ENCODE measurements at regions not wholly inside any gene's neighbourhood (a gene's known extent, or its start where the extent isn't known, plus 50 kb on each side); places are given as distances from the start of the nearest gene placed in this dataset.

- no peak overlapping the region for H3K4me3 ChIP-seq (ENCODE audit: low read depth, low read length)
- no peak for DNase-seq (ENCODE audit: low read depth, low spot score)
- TF ChIP-seq, protein P1, sequence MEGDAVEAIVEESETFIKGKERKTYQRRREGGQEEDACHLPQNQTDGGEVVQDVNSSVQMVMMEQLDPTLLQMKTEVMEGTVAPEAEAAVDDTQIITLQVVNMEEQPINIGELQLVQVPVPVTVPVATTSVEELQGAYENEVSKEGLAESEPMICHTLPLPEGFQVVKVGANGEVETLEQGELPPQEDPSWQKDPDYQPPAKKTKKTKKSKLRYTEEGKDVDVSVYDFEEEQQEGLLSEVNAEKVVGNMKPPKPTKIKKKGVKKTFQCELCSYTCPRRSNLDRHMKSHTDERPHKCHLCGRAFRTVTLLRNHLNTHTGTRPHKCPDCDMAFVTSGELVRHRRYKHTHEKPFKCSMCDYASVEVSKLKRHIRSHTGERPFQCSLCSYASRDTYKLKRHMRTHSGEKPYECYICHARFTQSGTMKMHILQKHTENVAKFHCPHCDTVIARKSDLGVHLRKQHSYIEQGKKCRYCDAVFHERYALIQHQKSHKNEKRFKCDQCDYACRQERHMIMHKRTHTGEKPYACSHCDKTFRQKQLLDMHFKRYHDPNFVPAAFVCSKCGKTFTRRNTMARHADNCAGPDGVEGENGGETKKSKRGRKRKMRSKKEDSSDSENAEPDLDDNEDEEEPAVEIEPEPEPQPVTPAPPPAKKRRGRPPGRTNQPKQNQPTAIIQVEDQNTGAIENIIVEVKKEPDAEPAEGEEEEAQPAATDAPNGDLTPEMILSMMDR (IDR thresholded peaks at IDR 0.05; ENCODE audit: low read depth, low read length) = no peak
- in situ Hi-C loops (cut with HindIII; ENCODE audit: low sequenced_read_pairs) = no loop called here
Observed at GRCh38 chr3:70409018-70409417, 96.6 kb upstream of the MDFIC2 start.

DNA sequence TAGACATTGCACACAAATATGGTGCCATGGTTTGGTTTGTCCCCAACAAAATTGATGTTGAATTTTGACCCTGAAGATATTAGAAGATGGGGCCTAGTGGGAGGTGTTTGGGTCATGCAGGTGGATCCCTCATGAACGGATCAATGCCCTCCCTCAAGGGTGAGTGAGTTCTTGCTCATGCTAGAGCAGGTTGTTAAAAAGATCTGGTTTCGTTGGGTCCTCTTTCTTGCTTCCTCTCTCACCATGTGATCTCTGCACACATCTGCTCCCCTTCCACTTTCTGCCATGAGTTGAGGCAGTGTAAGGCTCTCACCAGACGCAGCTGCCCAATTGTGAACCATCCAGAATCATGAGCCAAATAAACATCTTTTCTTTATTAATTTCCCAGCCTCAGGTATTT lies 87.8 kb upstream of the MDFIC2 start:
- TF ChIP-seq, protein P1 (IDR thresholded peaks at IDR 0.05; ENCODE audit: low read depth, low read length) = no peak
- no peak overlapping the region for H3K4me3 ChIP-seq (ENCODE audit: low read depth, low read length)
- DNase-seq (ENCODE audit: low read depth, low spot score) = no peak
- in situ Hi-C loops (cut with HindIII; ENCODE audit: low sequenced_read_pairs) = no loop called here

DNA sequence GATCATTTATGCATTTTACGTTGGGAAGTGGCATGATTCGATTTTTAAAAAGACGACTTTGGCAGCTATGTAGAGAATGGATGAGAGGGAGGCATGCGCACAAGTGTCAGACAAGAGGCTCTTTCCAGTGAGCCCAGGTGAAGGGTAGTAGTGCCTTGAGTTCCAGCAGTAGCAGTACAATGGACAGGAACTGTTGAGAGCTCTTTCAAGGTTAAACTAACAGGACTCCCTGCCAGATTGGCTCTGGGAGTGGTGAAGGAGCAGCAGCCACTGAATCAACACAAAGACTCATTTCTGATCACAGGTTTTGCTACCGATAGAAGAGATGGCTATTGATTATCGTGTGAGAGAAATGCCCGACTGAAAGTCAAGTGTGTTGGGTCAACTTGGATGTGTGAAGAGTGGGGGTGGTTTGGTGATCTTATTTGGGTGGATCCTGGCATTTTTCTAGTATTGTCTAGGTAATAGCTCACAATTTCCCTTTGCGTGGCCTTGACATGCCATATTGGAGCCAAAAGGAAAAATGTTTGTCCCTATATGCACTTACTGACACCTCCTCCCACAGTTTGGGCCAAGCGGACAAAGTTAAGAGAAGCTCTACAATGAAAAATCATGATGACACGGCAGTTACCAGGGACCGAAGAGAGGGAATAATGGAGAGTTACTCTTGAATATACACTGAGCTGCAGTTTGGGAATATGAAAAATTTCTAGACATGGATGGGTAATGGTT lies 81.6 kb upstream of the MDFIC2 start:
- TF ChIP-seq, protein P1 (IDR thresholded peaks at IDR 0.05; ENCODE audit: low read depth, low read length) = no peak

GRCh38 chr3:70392227-70392626 lies 79.8 kb upstream of the MDFIC2 start:
- DNase-seq (ENCODE audit: low read depth, low spot score) = no peak
- H3K4me3 ChIP-seq (ENCODE audit: low read depth, low read length) = no peak overlapping the region
- in situ Hi-C loops (cut with HindIII; ENCODE audit: low sequenced_read_pairs) = no loop called here
- TF ChIP-seq, protein P1 (IDR thresholded peaks at IDR 0.05; ENCODE audit: low read depth, low read length) = no peak

More for the DNA sequence above, 81.6 kb upstream of the MDFIC2 start:
- in situ Hi-C loops (cut with HindIII; ENCODE audit: low sequenced_read_pairs) = no loop called here
- DNase-seq (ENCODE audit: low read depth, low spot score) = no peak
- no peak overlapping the region for H3K4me3 ChIP-seq (ENCODE audit: low read depth, low read length)

- TF ChIP-seq, protein P1 (IDR thresholded peaks at IDR 0.05; ENCODE audit: low read depth, low read length) = no peak
- DNase-seq (ENCODE audit: low read depth, low spot score) = no peak
- H3K4me3 ChIP-seq (ENCODE audit: low read depth, low read length) = no peak overlapping the region
- in situ Hi-C loops (cut with HindIII; ENCODE audit: low sequenced_read_pairs) = no loop called here
Observed at GRCh38 chr3:70387889-70388288, 75.5 kb upstream of the MDFIC2 start.

- TF ChIP-seq, protein P1 (IDR thresholded peaks at IDR 0.05; ENCODE audit: low read depth, low read length) = no peak
- DNase-seq (ENCODE audit: low read depth, low spot score) = no peak
- no peak overlapping the region for H3K4me3 ChIP-seq (ENCODE audit: low read depth, low read length)
- in situ Hi-C loops (cut with HindIII; ENCODE audit: low sequenced_read_pairs) = no loop called here
Observed at GRCh38 chr3:70386846-70387245, 74.4 kb upstream of the MDFIC2 start.

Measured in astrocyte of the spinal cord (primary cell).